Embryonic facial prominence (tissue), 1 donor: ENCODE measurements at regions not wholly inside any gene's neighbourhood (a gene's known extent, or its start where the extent isn't known, plus 50 kb on each side); places are given as distances from the start of the nearest gene placed in this dataset.
"Not testable (repeated sequence)": the region's sequence is repeated elsewhere in the genome, so short reads cannot be mapped to it uniquely, and the experiment has no call there.

Experiments
- DNase-seq: peaks from one replicate; pipeline ENCODE4 v3.0.0-alpha.2; 2016; ENCODE audit errors: extremely low spot score

- no peak for DNase-seq
Measured at GRCh38 chr10:94224656-94225055, 138.1 kb downstream of the NOC3L start.

- no peak for DNase-seq
Measured at GRCh38 chr10:94225589-94225988, 137.2 kb downstream of the NOC3L start.

GRCh38 chr10:94230134-94230785, 132.5 kb downstream of the NOC3L start:
- DNase-seq, result no peak

- DNase-seq, result no peak
Measured at GRCh38 chr10:94232711-94233383, 129.9 kb downstream of the NOC3L start.

GRCh38 chr10:94235461-94235860, 127.3 kb downstream of the NOC3L start:
- no peak for DNase-seq

- DNase-seq, result no peak
Measured at GRCh38 chr10:94238006-94238617, 124.6 kb downstream of the NOC3L start.

GRCh38 chr10:94239696-94240095, 123.0 kb downstream of the NOC3L start:
- DNase-seq, result no peak

GRCh38 chr10:94240491-94240890, 122.2 kb downstream of the NOC3L start:
- DNase-seq, result no peak

GRCh38 chr10:94240901-94241300, 121.8 kb downstream of the NOC3L start:
- DNase-seq, result no peak

- no peak for DNase-seq
Measured at GRCh38 chr10:94251098-94251497, 111.6 kb downstream of the NOC3L start.

- no peak for DNase-seq
Measured at GRCh38 chr10:94251568-94251967, 111.2 kb downstream of the NOC3L start.

- DNase-seq, result not testable (repeated sequence)
Measured at GRCh38 chr10:94257407-94257806, 105.3 kb downstream of the NOC3L start.

- no peak for DNase-seq
Measured at GRCh38 chr10:94260455-94260854, 102.3 kb downstream of the NOC3L start.

GRCh38 chr10:94264085-94264484, 98.7 kb downstream of the NOC3L start:
- no peak for DNase-seq

GRCh38 chr10:94266091-94266490, 96.6 kb downstream of the NOC3L start:
- no peak for DNase-seq

GRCh38 chr10:94268652-94269051, 94.1 kb downstream of the NOC3L start:
- no peak for DNase-seq

- DNase-seq, result no peak
Measured at GRCh38 chr10:94274142-94274787, 88.5 kb downstream of the NOC3L start.

- DNase-seq, result no peak
Measured at GRCh38 chr10:94276140-94276539, 86.6 kb downstream of the NOC3L start.

- no peak for DNase-seq
Measured at GRCh38 chr10:94277450-94277849, 85.3 kb downstream of the NOC3L start.

- no peak for DNase-seq
Measured at GRCh38 chr10:94279835-94280709, 82.7 kb downstream of the NOC3L start.

GRCh38 chr10:94281654-94282053, 81.1 kb downstream of the NOC3L start:
- DNase-seq, result no peak

GRCh38 chr10:94282369-94282768, 80.4 kb downstream of the NOC3L start:
- no peak for DNase-seq
